ENCODE measurements at regions not wholly inside any gene's neighbourhood (a gene's known extent, or its start where the extent isn't known, plus 50 kb on each side); places are given as distances from the start of the nearest gene placed in this dataset.

DNA sequence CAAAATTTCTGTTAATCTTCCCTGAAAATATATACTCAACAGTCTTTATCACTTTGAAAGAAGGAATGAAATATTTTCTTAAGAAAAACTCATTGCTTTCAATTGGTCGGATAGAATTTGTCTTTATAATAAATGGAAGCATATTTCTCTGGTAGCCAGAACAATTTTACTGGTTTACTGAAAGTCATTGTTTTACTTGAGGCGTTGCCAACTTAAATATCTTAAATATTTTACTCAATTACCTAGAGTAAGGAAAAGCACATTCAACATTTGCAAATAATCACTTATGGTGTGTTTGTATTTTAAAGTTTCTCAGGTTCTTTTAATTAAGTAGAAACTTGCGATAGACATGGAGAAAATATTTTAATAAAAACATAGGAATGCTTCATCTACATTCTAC is 1181.7 kb downstream of the EFNA5 start:
- TF ChIP-seq, protein P1, sequence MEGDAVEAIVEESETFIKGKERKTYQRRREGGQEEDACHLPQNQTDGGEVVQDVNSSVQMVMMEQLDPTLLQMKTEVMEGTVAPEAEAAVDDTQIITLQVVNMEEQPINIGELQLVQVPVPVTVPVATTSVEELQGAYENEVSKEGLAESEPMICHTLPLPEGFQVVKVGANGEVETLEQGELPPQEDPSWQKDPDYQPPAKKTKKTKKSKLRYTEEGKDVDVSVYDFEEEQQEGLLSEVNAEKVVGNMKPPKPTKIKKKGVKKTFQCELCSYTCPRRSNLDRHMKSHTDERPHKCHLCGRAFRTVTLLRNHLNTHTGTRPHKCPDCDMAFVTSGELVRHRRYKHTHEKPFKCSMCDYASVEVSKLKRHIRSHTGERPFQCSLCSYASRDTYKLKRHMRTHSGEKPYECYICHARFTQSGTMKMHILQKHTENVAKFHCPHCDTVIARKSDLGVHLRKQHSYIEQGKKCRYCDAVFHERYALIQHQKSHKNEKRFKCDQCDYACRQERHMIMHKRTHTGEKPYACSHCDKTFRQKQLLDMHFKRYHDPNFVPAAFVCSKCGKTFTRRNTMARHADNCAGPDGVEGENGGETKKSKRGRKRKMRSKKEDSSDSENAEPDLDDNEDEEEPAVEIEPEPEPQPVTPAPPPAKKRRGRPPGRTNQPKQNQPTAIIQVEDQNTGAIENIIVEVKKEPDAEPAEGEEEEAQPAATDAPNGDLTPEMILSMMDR (IDR thresholded peaks at IDR 0.05) = no peak
- no peak for TF ChIP-seq EP300 (IDR thresholded peaks at IDR 0.05)
- TF ChIP-seq POLR2A (IDR thresholded peaks at IDR 0.05) = no peak
- no peak for TF ChIP-seq POLR2AphosphoS5 (IDR thresholded peaks at IDR 0.05)
- H3K27ac ChIP-seq = no peak overlapping the region
- H3K4me3 ChIP-seq = no peak overlapping the region
- no peaks in the 10 kb centered on the region for H3K27me3 ChIP-seq
- 71 to 78% methylated on average over 3 of the region's 3 CpGs for WGBS, 2 donors
- H3K36me3 ChIP-seq = no peaks in the 10 kb centered on the region
- no peak for DNase-seq
- H3K9me3 ChIP-seq = no peaks in the 10 kb centered on the region
- H3K4me1 ChIP-seq = no peaks in the 10 kb centered on the region
- intact Hi-C loops (cut with DNase I) = no loop called here

DNA sequence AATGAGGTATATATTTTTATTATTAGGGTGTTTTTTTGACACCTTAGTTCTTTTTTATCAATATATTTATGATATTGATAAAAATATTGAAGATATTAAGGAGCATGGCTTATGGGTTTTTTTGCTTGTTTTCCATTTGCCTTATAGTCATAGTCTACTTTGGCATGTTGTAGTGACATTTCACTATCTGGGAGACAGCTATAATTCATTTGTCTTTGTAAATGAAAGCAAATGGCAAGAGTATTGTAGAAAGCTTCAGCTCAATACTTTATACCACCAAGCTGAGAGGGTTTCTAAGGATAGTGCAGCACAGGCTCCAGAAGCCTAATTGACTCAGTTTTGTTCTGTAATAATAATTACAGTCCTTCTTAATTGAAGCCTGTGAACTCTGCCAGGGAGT is 1182.3 kb downstream of the EFNA5 start:
- intact Hi-C loops (cut with DNase I) = no loop called here
- no peak for DNase-seq
- Histone ChIP-seq H3K4me3 (no peak overlapping the region), H3K36me3 (no peaks in the 10 kb centered on the region), H3K9me3 (no peaks in the 10 kb centered on the region), H3K27me3 (no peaks in the 10 kb centered on the region), H3K27ac (no peak overlapping the region), H3K4me1 (no peaks in the 10 kb centered on the region)
- TF ChIP-seq, protein P1 (IDR thresholded peaks at IDR 0.05) = no peak
- TF ChIP-seq POLR2A (IDR thresholded peaks at IDR 0.05) (no peak), POLR2AphosphoS5 (IDR thresholded peaks at IDR 0.05) (no peak), EP300 (IDR thresholded peaks at IDR 0.05) (no peak)

DNA sequence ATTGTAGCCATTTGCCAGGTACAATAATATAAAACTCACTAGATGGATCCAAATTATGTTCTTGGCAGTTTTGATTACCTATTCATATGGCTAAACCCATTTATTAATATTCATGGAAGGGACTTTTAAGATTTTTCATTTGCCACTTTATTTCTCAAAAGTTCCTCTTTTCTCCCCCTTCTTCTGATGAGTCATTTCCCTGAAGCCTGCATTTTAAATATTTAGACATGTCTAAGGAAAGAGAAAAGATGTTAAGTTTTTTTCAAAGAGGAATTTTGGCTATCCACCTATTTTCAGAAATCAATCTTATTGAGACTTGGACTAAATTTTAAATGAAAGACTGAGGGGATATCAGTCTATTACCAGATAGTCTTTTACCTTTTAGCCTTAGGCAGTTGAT is 1189.4 kb downstream of the EFNA5 start:
- H3K4me1 ChIP-seq = no peaks in the 10 kb centered on the region
- intact Hi-C loops (cut with DNase I) = no loop called here
- no peak overlapping the region for H3K4me3 ChIP-seq
- H3K36me3 ChIP-seq = no peaks in the 10 kb centered on the region
- TF ChIP-seq, protein P1 (IDR thresholded peaks at IDR 0.05) = no peak
- TF ChIP-seq POLR2A (IDR thresholded peaks at IDR 0.05) (no peak), EP300 (IDR thresholded peaks at IDR 0.05) (no peak)
- no peak for DNase-seq
- no peaks in the 10 kb centered on the region for H3K27me3 ChIP-seq
- H3K27ac ChIP-seq = no peak overlapping the region
- no peaks in the 10 kb centered on the region for H3K9me3 ChIP-seq

DNA sequence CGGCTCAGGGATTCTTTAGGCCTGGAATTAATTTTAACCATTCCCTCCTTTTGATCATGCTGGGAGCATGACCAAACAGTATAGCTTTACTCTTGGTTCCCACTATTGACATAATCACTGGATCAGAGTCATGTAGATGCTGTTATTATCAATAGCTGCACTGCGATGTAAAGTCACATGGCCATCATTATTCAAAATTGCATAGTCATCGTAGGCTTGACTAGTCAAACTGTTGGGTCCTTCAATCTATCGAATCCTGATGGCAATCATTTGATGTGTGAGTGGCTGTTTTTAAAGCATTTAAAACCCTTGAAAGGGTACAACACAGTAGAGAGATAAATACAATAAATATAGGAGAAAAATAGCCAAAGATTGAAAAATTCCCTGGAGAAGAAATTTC is 1194.1 kb downstream of the EFNA5 start:
- Histone ChIP-seq H3K4me1 (no peaks in the 10 kb centered on the region), H3K4me3 (no peak overlapping the region), H3K36me3 (no peaks in the 10 kb centered on the region), H3K27me3 (no peaks in the 10 kb centered on the region), H3K9me3 (no peaks in the 10 kb centered on the region), H3K27ac (no peak overlapping the region)
- no peak for TF ChIP-seq POLR2A (IDR thresholded peaks at IDR 0.05)
- no peak for TF ChIP-seq EP300 (IDR thresholded peaks at IDR 0.05)
- TF ChIP-seq, protein P1 (IDR thresholded peaks at IDR 0.05) = no peak
- TF ChIP-seq POLR2AphosphoS5 (IDR thresholded peaks at IDR 0.05) = no peak
- intact Hi-C loops (cut with DNase I) = no loop called here
- WGBS, 2 donors = 84 to 94% methylated on average over 4 of the region's 4 CpGs
- no peak for DNase-seq

DNA sequence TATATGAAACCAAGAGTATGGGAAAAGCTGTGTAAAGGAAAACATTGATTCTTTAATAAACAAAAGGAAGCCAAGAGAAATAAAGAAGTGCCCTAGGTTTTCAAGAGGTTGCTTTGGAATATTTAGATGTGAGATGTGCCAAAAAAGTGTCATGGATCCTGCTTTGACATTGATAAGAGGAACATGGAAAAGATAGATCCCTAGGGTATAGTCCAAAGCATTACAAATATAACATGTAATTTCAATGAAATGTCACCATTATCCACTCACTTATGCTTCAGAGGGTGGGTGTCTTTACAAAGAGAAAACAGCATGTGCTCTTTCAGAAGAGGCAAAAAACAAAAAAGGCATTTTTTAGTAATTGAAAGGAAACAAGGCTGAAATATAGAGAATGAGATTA is 1196.7 kb downstream of the EFNA5 start:
- DNase-seq = no peak
- no peak overlapping the region for H3K4me3 ChIP-seq
- no peaks in the 10 kb centered on the region for H3K36me3 ChIP-seq
- H3K27ac ChIP-seq = no peak overlapping the region
- no peaks in the 10 kb centered on the region for H3K4me1 ChIP-seq
- H3K27me3 ChIP-seq = no peaks in the 10 kb centered on the region
- no peaks in the 10 kb centered on the region for H3K9me3 ChIP-seq
- intact Hi-C loops (cut with DNase I) = no loop called here
- TF ChIP-seq POLR2AphosphoS5 (IDR thresholded peaks at IDR 0.05) = no peak
- no peak for TF ChIP-seq EP300 (IDR thresholded peaks at IDR 0.05)
- TF ChIP-seq, protein P1 (IDR thresholded peaks at IDR 0.05) = no peak
- TF ChIP-seq POLR2A (IDR thresholded peaks at IDR 0.05) = no peak

Data from sigmoid colon (tissue), 6 donors.